ENCODE measurements at regions not wholly inside any gene's neighbourhood (a gene's known extent, or its start where the extent isn't known, plus 50 kb on each side); places are given as distances from the start of the nearest gene placed in this dataset.

GRCh38 chr4:177562163-177562562 lies 119.9 kb upstream of the AGA start:
- TF ChIP-seq POLR2A (IDR thresholded peaks at IDR 0.05; ENCODE audit: low read depth) (no peak), CTCF (IDR thresholded peaks at IDR 0.05) (no peak), POLR2AphosphoS5 (IDR thresholded peaks at IDR 0.05) (no peak), EP300 (IDR thresholded peaks at IDR 0.05) (no peak)

Measured in esophagus muscularis mucosa (tissue), 4 donors.